Mesothelial cell of epicardium (in vitro differentiated cells): ENCODE measurements at regions not wholly inside any gene's neighbourhood (a gene's known extent, or its start where the extent isn't known, plus 50 kb on each side); places are given as distances from the start of the nearest gene placed in this dataset.
"Not testable (repeated sequence)": the region's sequence is repeated elsewhere in the genome, so short reads cannot be mapped to it uniquely, and the experiment has no call there.

Source experiments
- DNase-seq, 2 experiments: peaks; one replicate each; pipeline ENCODE4 v3.0.0; 2021; ENCODE audit warnings: low spot score in 2 of 2; ENCODE audit not compliant: unreplicated experiment in 2 of 2
- H3K27ac Mint-ChIP-seq: 2 replicates; pipeline ENCODE4 v1.8.0; 2021; ENCODE audit warnings: mixed read lengths
- H3K27me3 Mint-ChIP-seq: 2 replicates; pipeline ENCODE4 v1.8.0; 2021; ENCODE audit warnings: low read depth, mixed read lengths
- H3K36me3 Mint-ChIP-seq: 2 replicates; pipeline ENCODE4 v1.8.0; 2021; ENCODE audit warnings: mixed read lengths
- H3K4me1 Mint-ChIP-seq: 2 replicates; pipeline ENCODE4 v1.8.0; 2021; ENCODE audit warnings: mixed read lengths
- H3K4me3 Mint-ChIP-seq: 2 replicates; pipeline ENCODE4 v1.8.0; 2021; ENCODE audit warnings: mild to moderate bottlenecking, moderate library complexity, mixed read lengths
- H3K9me3 Mint-ChIP-seq: 2 replicates; pipeline ENCODE4 v1.8.0; 2021; ENCODE audit warnings: mixed read lengths
- CTCF ChIP-seq: fragments of 200-600 bp; sonication (generic); IDR thresholded peaks from one replicate; pipeline ENCODE4 v1.5.0; 2021; ENCODE audit warnings: antibody characterized with exemption; ENCODE audit not compliant: unreplicated experiment

DNA sequence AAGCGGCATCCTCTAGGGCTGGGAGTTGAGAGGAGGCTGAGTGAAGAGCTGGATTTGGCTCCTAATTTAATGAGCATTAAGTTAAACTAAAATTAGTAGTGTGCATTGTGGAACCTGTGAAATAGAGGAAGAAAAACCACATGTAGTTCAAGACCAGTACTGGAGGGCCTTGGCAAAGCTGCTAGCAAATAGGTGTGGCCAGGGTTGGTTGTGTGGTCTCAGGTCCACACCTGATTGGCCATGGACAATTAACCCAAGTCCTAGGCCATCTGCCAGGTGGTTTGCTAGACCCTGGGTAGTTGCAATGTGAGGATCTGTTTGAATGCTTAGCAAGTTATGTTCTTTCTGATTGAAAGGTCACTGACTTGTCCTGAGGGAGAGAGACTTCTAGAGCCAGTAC, 275.5 kb downstream of the PDCD6IP start:
- Mint-ChIP-seq H3K4me3 (no peak overlapping the region), H3K27me3 (peaks cover 24% of the 10 kb centered on the region), H3K36me3 (no peaks in the 10 kb centered on the region), H3K4me1 (no peaks in the 10 kb centered on the region), H3K27ac (no peak overlapping the region), H3K9me3 (no peaks in the 10 kb centered on the region)
- no peak for TF ChIP-seq CTCF
- DNase-seq: no peak

- Mint-ChIP-seq H3K27ac (no peak overlapping the region), H3K9me3 (no peaks in the 10 kb centered on the region), H3K4me1 (no peaks in the 10 kb centered on the region), H3K4me3 (no peak overlapping the region), H3K36me3 (no peaks in the 10 kb centered on the region), H3K27me3 (peaks cover 21% of the 10 kb centered on the region)
- DNase-seq: no peak
- TF ChIP-seq CTCF: no peak
These were observed 277.5 kb downstream of the PDCD6IP start for GRCh38 chr3:34075975-34076374.

- no peak for TF ChIP-seq CTCF
- H3K27ac Mint-ChIP-seq: no peak overlapping the region
- peaks cover 11% of the 10 kb centered on the region for H3K27me3 Mint-ChIP-seq
- H3K9me3 Mint-ChIP-seq: no peaks in the 10 kb centered on the region
- no peak for DNase-seq
- H3K4me3 Mint-ChIP-seq: no peak overlapping the region
- H3K4me1 Mint-ChIP-seq: no peaks in the 10 kb centered on the region
- no peaks in the 10 kb centered on the region for H3K36me3 Mint-ChIP-seq
These were observed 279.2 kb downstream of the PDCD6IP start for GRCh38 chr3:34077417-34078195.

- no peak overlapping the region for H3K27ac Mint-ChIP-seq
- H3K36me3 Mint-ChIP-seq: no peaks in the 10 kb centered on the region
- TF ChIP-seq CTCF: no peak
- peaks cover under 1% of the 10 kb centered on the region for H3K9me3 Mint-ChIP-seq
- H3K4me3 Mint-ChIP-seq: no peak overlapping the region
- DNase-seq: no peak
- H3K27me3 Mint-ChIP-seq: peaks cover 11% of the 10 kb centered on the region
- no peaks in the 10 kb centered on the region for H3K4me1 Mint-ChIP-seq
These were observed 280.0 kb downstream of the PDCD6IP start for GRCh38 chr3:34078418-34078817.

DNA sequence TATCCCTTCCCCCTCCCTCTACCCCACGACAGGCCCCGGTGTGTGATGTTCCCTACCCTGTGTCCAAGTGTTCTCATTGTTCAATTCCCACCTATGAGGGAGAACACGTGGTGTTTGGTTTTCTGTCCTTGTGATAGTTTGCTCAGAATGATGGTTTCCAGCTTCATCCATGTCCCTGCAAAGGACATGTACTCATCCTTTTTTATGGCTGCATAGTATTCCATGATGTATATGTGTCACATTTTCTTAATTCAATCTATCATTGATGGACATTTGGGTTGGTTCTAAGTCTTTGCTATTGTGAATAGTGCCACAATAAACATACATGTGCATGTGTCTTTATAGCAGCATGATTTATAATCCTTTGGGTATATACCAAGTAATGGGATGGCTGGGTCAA, 281.4 kb downstream of the PDCD6IP start:
- H3K27me3 Mint-ChIP-seq: peaks cover 11% of the 10 kb centered on the region
- not testable (repeated sequence) for H3K36me3 Mint-ChIP-seq, H3K27ac Mint-ChIP-seq, H3K9me3 Mint-ChIP-seq, DNase-seq, H3K4me3 Mint-ChIP-seq, H3K4me1 Mint-ChIP-seq

DNA sequence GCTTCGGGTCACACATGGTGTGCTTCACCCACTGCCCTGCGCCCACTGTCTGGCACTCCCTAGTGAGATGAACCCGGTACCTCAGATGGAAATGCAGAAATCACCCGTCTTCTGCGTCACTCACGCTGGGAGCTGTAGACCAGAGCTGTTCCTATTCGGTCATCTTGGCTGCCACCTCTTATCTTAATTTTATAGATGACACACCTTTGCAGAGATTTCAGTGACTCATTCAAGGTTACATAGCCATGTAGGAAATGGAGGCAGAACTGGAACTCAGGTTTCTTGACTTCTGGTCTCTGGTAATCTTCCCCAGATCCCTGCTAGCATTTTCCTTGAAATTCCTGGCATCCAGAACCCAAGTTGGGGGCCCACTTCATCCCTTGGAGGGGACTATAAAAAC, 291.9 kb downstream of the PDCD6IP start:
- H3K9me3 Mint-ChIP-seq: peaks cover 34% of the 10 kb centered on the region
- H3K36me3 Mint-ChIP-seq, DNase-seq: not testable (repeated sequence)

DNA sequence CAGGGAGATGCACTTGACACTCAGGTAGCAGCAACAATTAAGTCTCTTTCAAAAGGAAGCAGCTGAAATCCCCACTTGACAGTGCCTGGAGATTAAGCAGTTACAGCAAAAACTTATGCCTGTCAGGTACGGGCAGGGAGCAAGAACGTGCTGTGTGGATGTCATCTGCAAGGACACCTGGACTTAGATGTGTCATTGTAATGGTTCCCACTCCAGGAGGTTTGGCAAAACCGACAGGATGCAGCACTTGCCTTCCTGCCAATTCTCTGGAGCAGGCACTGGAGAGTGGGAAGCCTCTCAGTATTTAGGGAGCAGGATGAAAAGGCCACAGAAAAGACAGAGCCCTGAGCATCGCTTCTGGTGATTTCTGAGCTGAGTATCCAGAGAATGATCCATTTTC, 292.4 kb downstream of the PDCD6IP start:
- Mint-ChIP-seq H3K36me3 (peaks cover 2% of the 10 kb centered on the region), H3K27me3 (peaks cover 1% of the 10 kb centered on the region), H3K4me3 (no peak overlapping the region), H3K27ac (no peak overlapping the region), H3K9me3 (peaks cover 32% of the 10 kb centered on the region), H3K4me1 (no peaks in the 10 kb centered on the region)
- no peak for DNase-seq
- TF ChIP-seq CTCF: no peak

More for the DNA sequence above, 291.9 kb downstream of the PDCD6IP start:
- not testable (repeated sequence) for H3K4me1 Mint-ChIP-seq, H3K27ac Mint-ChIP-seq, H3K27me3 Mint-ChIP-seq, H3K4me3 Mint-ChIP-seq

DNA sequence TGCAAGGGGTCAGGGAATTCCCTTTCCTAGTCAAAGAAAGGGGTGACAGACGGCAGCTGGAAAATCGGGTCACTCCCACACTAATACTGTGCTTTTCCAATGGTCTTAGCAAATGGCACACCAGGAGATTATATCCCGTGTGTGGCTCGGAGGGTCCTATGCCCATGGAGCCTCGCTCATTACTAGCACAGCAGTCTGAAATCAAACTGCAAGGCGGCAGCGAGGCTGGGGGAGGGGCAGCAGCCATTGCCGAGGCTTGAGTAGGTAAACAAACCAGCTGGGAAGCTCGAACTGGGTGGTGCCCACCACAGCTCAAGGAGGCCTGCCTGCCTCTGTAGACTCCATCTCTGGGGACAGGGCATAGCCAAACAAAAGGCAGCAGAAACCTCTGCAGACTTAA, 295.9 kb downstream of the PDCD6IP start:
- peaks cover 15% of the 10 kb centered on the region for H3K9me3 Mint-ChIP-seq
- DNase-seq, H3K4me3 Mint-ChIP-seq, H3K36me3 Mint-ChIP-seq, H3K27ac Mint-ChIP-seq, H3K4me1 Mint-ChIP-seq, H3K27me3 Mint-ChIP-seq: not testable (repeated sequence)
